Chondrocyte (in vitro differentiated cells): ENCODE measurements at regions not wholly inside any gene's neighbourhood (a gene's known extent, or its start where the extent isn't known, plus 50 kb on each side); places are given as distances from the start of the nearest gene placed in this dataset.

Experiments
- DNase-seq: peaks from one replicate; pipeline ENCODE4 v3.0.0; 2021; ENCODE audit warnings: mixed read lengths, low spot score
- H3K27ac Mint-ChIP-seq: one replicate; pipeline ENCODE4 v1.8.0; 2021; ENCODE audit warnings: mild to moderate bottlenecking, moderate library complexity, mixed read lengths; ENCODE audit not compliant: unreplicated experiment
- H3K27me3 Mint-ChIP-seq: 2 replicates; pipeline ENCODE4 v1.8.0; 2021; ENCODE audit warnings: low read depth, mixed read lengths
- H3K36me3 Mint-ChIP-seq: 2 replicates; pipeline ENCODE4 v1.8.0; 2021; ENCODE audit warnings: low read depth, mixed read lengths
- H3K4me1 Mint-ChIP-seq: 2 replicates; pipeline ENCODE4 v1.8.0; 2021; ENCODE audit warnings: low read depth, mild to moderate bottlenecking, mixed read lengths
- H3K4me3 Mint-ChIP-seq: one replicate; pipeline ENCODE4 v1.8.0; 2021; ENCODE audit warnings: mild to moderate bottlenecking, moderate library complexity, mixed read lengths; ENCODE audit not compliant: unreplicated experiment
- H3K9me3 Mint-ChIP-seq: 2 replicates; pipeline ENCODE4 v1.8.0; 2021; ENCODE audit warnings: low read depth, mixed read lengths
- TF ChIP-seq, protein P1 (sequence below): fragments of 200-600 bp; sonication (generic); IDR thresholded peaks from 2 replicates; pipeline ENCODE4 v1.5.0; 2021; ENCODE audit warnings: antibody characterized with exemption, mild to moderate bottlenecking, moderate library complexity

- TF ChIP-seq, protein P1, sequence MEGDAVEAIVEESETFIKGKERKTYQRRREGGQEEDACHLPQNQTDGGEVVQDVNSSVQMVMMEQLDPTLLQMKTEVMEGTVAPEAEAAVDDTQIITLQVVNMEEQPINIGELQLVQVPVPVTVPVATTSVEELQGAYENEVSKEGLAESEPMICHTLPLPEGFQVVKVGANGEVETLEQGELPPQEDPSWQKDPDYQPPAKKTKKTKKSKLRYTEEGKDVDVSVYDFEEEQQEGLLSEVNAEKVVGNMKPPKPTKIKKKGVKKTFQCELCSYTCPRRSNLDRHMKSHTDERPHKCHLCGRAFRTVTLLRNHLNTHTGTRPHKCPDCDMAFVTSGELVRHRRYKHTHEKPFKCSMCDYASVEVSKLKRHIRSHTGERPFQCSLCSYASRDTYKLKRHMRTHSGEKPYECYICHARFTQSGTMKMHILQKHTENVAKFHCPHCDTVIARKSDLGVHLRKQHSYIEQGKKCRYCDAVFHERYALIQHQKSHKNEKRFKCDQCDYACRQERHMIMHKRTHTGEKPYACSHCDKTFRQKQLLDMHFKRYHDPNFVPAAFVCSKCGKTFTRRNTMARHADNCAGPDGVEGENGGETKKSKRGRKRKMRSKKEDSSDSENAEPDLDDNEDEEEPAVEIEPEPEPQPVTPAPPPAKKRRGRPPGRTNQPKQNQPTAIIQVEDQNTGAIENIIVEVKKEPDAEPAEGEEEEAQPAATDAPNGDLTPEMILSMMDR: no peak
- Mint-ChIP-seq H3K27ac (no peak overlapping the region), H3K36me3 (no peaks in the 10 kb centered on the region), H3K4me1 (no peaks in the 10 kb centered on the region), H3K9me3 (peaks cover 5% of the 10 kb centered on the region), H3K4me3 (no peak overlapping the region), H3K27me3 (peaks cover 14% of the 10 kb centered on the region)
- no peak for DNase-seq
These were observed 78.4 kb upstream of the PRKAR2B start for GRCh38 chr7:106966121-106966520.

- no peak overlapping the region for H3K27ac Mint-ChIP-seq
- TF ChIP-seq, protein P1: no peak
These were observed 76.3 kb upstream of the PRKAR2B start for GRCh38 chr7:106968160-106968559.

GRCh38 chr7:106978425-106979420 lies 65.8 kb upstream of the PRKAR2B start:
- H3K36me3 Mint-ChIP-seq: no peaks in the 10 kb centered on the region
- no peak for DNase-seq
- no peaks in the 10 kb centered on the region for H3K9me3 Mint-ChIP-seq
- no peak overlapping the region for H3K27ac Mint-ChIP-seq
- H3K27me3 Mint-ChIP-seq: peaks cover 5% of the 10 kb centered on the region
- no peak overlapping the region for H3K4me3 Mint-ChIP-seq
- H3K4me1 Mint-ChIP-seq: peaks cover 8% of the 10 kb centered on the region
- TF ChIP-seq, protein P1: peak; percentile 29

More at GRCh38 chr7:106968160-106968559, 76.3 kb upstream of the PRKAR2B start:
- no peak overlapping the region for H3K4me3 Mint-ChIP-seq
- no peaks in the 10 kb centered on the region for H3K4me1 Mint-ChIP-seq
- H3K27me3 Mint-ChIP-seq: peaks cover 12% of the 10 kb centered on the region
- no peak for DNase-seq
- H3K36me3 Mint-ChIP-seq: no peaks in the 10 kb centered on the region
- H3K9me3 Mint-ChIP-seq: peaks cover 5% of the 10 kb centered on the region

DNA sequence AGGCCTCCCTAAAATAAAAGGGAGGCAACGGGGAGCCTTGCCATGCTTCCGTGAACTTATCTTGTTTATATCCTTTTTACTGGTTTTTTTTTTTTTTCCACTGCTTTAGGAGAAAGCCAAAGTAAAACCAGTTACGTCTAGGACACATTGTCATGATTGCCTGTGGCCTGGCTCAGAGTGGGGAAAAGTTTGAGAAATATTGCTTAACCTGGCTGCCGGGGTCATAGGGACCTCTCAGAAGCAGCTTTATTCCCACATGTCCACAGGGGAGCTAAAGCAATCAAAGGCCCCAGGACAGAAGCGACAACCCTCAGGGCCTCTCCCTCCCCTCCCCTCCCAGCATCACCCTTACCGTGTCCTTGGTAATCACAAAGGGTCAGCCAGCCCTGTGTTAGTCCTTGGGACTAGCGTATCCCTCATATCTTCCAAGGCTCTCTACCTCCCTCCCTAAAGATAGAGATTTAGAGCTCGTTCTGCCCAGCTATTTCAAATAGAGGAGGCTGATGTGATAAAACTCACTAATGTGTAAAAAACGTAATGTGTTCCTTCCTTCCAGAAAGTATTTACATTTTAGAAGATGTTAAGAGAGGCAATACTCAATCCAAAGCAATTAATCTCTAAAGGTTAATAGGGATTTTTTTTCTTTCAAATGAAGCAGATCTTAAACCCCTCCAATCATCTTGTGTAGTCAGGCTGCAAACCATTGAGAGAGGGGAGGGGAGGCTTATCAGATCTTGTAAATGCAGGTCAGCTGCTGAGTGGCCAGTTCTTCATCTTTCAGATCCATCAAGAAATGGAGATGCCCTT lies 64.8 kb upstream of the PRKAR2B start:
- no peak overlapping the region for H3K4me3 Mint-ChIP-seq
- H3K27me3 Mint-ChIP-seq: peaks cover 5% of the 10 kb centered on the region
- H3K9me3 Mint-ChIP-seq: no peaks in the 10 kb centered on the region
- TF ChIP-seq, protein P1: no peak
- no peak overlapping the region for H3K27ac Mint-ChIP-seq
- DNase-seq: no peak
- H3K4me1 Mint-ChIP-seq: peaks cover 8% of the 10 kb centered on the region
- H3K36me3 Mint-ChIP-seq: no peaks in the 10 kb centered on the region

DNA sequence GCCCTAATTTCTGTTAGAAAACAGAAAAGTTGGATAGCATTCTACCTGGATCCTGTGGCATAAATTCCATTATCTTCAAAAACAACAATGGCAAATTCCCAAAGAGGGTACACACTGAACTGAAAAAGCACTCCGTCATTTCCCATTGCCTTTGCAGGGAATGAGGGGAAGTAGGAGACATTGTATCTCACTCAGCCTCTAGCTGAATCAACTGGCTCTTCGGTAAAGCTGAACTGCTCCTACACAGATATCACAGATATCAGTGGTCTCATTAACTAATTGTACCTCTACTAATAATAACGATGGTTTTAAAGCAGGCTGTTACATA lies 64.2 kb upstream of the PRKAR2B start:
- no peaks in the 10 kb centered on the region for H3K36me3 Mint-ChIP-seq
- H3K4me1 Mint-ChIP-seq: peaks cover 8% of the 10 kb centered on the region
- H3K27me3 Mint-ChIP-seq: peaks cover 5% of the 10 kb centered on the region
- no peak for DNase-seq
- no peak overlapping the region for H3K4me3 Mint-ChIP-seq
- no peak overlapping the region for H3K27ac Mint-ChIP-seq
- no peaks in the 10 kb centered on the region for H3K9me3 Mint-ChIP-seq
- TF ChIP-seq, protein P1: no peak
